ENCODE measurements at regions not wholly inside any gene's neighbourhood (a gene's known extent, or its start where the extent isn't known, plus 50 kb on each side); places are given as distances from the start of the nearest gene placed in this dataset.

DNA sequence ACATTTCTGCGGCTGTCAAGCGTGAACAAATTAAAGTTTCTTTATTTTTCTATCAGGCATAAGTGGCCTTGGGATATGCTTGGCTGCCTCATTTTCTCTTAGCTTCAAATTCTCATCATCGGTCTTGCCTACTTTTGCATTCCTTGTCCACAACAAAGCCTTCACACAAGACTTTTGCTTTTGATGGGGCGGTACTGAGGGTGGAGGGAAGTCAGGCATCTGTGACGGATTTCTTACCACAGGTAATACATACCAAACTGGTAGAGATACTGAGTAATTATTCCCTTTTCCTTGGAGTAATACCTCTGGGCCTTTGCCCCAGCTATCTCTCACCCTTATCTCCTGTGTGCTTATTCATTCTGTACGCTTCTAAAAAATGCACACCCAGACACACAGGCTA lies 468.3 kb upstream of the RGPD4 start:
- no peak for TF ChIP-seq POLR2AphosphoS5 (IDR thresholded peaks at IDR 0.05)
- TF ChIP-seq, protein P1, sequence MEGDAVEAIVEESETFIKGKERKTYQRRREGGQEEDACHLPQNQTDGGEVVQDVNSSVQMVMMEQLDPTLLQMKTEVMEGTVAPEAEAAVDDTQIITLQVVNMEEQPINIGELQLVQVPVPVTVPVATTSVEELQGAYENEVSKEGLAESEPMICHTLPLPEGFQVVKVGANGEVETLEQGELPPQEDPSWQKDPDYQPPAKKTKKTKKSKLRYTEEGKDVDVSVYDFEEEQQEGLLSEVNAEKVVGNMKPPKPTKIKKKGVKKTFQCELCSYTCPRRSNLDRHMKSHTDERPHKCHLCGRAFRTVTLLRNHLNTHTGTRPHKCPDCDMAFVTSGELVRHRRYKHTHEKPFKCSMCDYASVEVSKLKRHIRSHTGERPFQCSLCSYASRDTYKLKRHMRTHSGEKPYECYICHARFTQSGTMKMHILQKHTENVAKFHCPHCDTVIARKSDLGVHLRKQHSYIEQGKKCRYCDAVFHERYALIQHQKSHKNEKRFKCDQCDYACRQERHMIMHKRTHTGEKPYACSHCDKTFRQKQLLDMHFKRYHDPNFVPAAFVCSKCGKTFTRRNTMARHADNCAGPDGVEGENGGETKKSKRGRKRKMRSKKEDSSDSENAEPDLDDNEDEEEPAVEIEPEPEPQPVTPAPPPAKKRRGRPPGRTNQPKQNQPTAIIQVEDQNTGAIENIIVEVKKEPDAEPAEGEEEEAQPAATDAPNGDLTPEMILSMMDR (IDR thresholded peaks at IDR 0.05): no peak
- TF ChIP-seq POLR2A (IDR thresholded peaks at IDR 0.05): no peak
